ENCODE measurements at regions not wholly inside any gene's neighbourhood (a gene's known extent, or its start where the extent isn't known, plus 50 kb on each side); places are given as distances from the start of the nearest gene placed in this dataset.

- no peak for DNase-seq (ENCODE audit: low read depth)
- H3K4me3 ChIP-seq (ENCODE audit: low read depth, low read length): no peak overlapping the region
- no peak for TF ChIP-seq CTCF (conservative IDR thresholded peaks at IDR 0.05; ENCODE audit: low read depth, low read length)
Measured at GRCh38 chr6:40891131-40891530, 147.9 kb downstream of the UNC5CL start.

GRCh38 chr6:40889137-40889832 is 149.7 kb downstream of the UNC5CL start:
- H3K4me3 ChIP-seq (ENCODE audit: low read depth, low read length): no peak overlapping the region
- TF ChIP-seq CTCF (conservative IDR thresholded peaks at IDR 0.05; ENCODE audit: low read depth, low read length): no peak
- DNase-seq (ENCODE audit: low read depth): no peak

GRCh38 chr6:40888456-40888990 is 150.5 kb downstream of the UNC5CL start:
- TF ChIP-seq CTCF (conservative IDR thresholded peaks at IDR 0.05; ENCODE audit: low read depth, low read length): no peak
- no peak for DNase-seq (ENCODE audit: low read depth)
- no peak overlapping the region for H3K4me3 ChIP-seq (ENCODE audit: low read depth, low read length)

- TF ChIP-seq CTCF (conservative IDR thresholded peaks at IDR 0.05; ENCODE audit: low read depth, low read length): no peak
- DNase-seq (ENCODE audit: low read depth): no peak
- H3K4me3 ChIP-seq (ENCODE audit: low read depth, low read length): no peak overlapping the region
Measured at GRCh38 chr6:40887792-40888340, 151.2 kb downstream of the UNC5CL start.

GRCh38 chr6:40887079-40887791 is 151.8 kb downstream of the UNC5CL start:
- H3K4me3 ChIP-seq (ENCODE audit: low read depth, low read length): no peak overlapping the region
- no peak for DNase-seq (ENCODE audit: low read depth)
- no peak for TF ChIP-seq CTCF (conservative IDR thresholded peaks at IDR 0.05; ENCODE audit: low read depth, low read length)

GRCh38 chr6:40885139-40885774 is 153.8 kb downstream of the UNC5CL start:
- H3K4me3 ChIP-seq (ENCODE audit: low read depth, low read length): no peak overlapping the region
- TF ChIP-seq CTCF (conservative IDR thresholded peaks at IDR 0.05; ENCODE audit: low read depth, low read length): no peak

More at GRCh38 chr6:40885139-40885774, 153.8 kb downstream of the UNC5CL start:
- no peak for DNase-seq (ENCODE audit: low read depth)
